SU-DHL-6 (cell line): ENCODE measurements at regions not wholly inside any gene's neighbourhood (a gene's known extent, or its start where the extent isn't known, plus 50 kb on each side); places are given as distances from the start of the nearest gene placed in this dataset.

Experiments used
- H2AFZ ChIP-seq: fragments of 200-600 bp; sonication (generic); 2 replicates; pipeline ENCODE4 v1.6.1; 2014; ENCODE audit warnings: low read depth, mild to moderate bottlenecking, moderate library complexity, mixed read lengths, antibody characterized with exemption, low read length; ENCODE audit not compliant: severe bottlenecking
- H3F3A ChIP-seq: fragments of 200-600 bp; shearing (Covaris generic); 2 replicates; pipeline ENCODE4 v1.6.0; 2016; ENCODE audit warnings: antibody characterized with exemption, mild to moderate bottlenecking; ENCODE audit not compliant: insufficient read depth
- H3K27ac ChIP-seq: fragments of 200-600 bp; sonication (generic); 2 replicates; pipeline ENCODE4 v1.5.1; 2016; ENCODE audit warnings: low read depth, mild to moderate bottlenecking, low read length, moderate library complexity, mixed read lengths
- H3K27me3 ChIP-seq: fragments of 200-600 bp; sonication (generic), shearing (Covaris generic); 2 replicates; pipeline ENCODE4 v1.6.0; 2014; ENCODE audit warnings: mild to moderate bottlenecking, low read length
- H3K36me3 ChIP-seq: fragments of 200-600 bp; sonication (generic); 2 replicates; pipeline ENCODE4 v1.6.1; 2014; ENCODE audit warnings: mild to moderate bottlenecking, low read length, mixed read lengths
- H3K4me2 ChIP-seq: fragments of 300-600, 200-600 bp; shearing (Covaris generic), sonication (generic); 2 replicates; pipeline ENCODE4 v1.6.0; 2014; ENCODE audit warnings: low read length, low read depth, mild to moderate bottlenecking; ENCODE audit not compliant: poor library complexity, severe bottlenecking
- H3K4me3 ChIP-seq: fragments of 200-600 bp; sonication (generic); 2 replicates; pipeline ENCODE4 v1.5.1; 2014; ENCODE audit warnings: antibody characterized with exemption, low read length, mild to moderate bottlenecking, mixed read lengths; ENCODE audit not compliant: insufficient read depth, poor library complexity, severe bottlenecking
- H3K79me2 ChIP-seq: fragments of 200-600 bp; sonication (generic); 2 replicates; pipeline ENCODE4 v1.6.1; 2014; ENCODE audit warnings: mild to moderate bottlenecking, low read length, moderate library complexity; ENCODE audit not compliant: insufficient read depth
- H3K9ac ChIP-seq: fragments of 200-600 bp; sonication (generic); 2 replicates; pipeline ENCODE4 v1.7.0; 2014; ENCODE audit warnings: mild to moderate bottlenecking, low read length
- H3K9me2 ChIP-seq: fragments of 200-600 bp; sonication (generic); replicated peaks from 2 replicates; pipeline ENCODE4 v1.6.1; 2014; ENCODE audit warnings: low read length; ENCODE audit not compliant: insufficient read depth
- H3K9me3 ChIP-seq: fragments of 200-600 bp; sonication (generic); 2 replicates; pipeline ENCODE4 v1.6.1; 2014; ENCODE audit warnings: low read length, mixed read lengths; ENCODE audit not compliant: insufficient read depth
- H4K20me1 ChIP-seq: fragments of 200-600 bp; sonication (generic); 2 replicates; pipeline ENCODE4 v1.6.1; 2014; ENCODE audit warnings: low read depth, mild to moderate bottlenecking, antibody characterized with exemption, low read length, moderate library complexity, mixed read lengths
- EZH2phosphoT487 ChIP-seq: fragments of 200-600 bp; sonication (generic), shearing (Covaris generic); conservative IDR thresholded peaks from 2 replicates; pipeline ENCODE4 v1.6.1; 2018; ENCODE audit warnings: mild to moderate bottlenecking, antibody characterized with exemption, low read length, moderate library complexity, mixed read lengths
- TF ChIP-seq, protein P1 (sequence below): fragments of 200-600 bp; sonication (generic); IDR thresholded peaks from one replicate; pipeline ENCODE4 v1.5.1; 2017; ENCODE audit warnings: antibody characterized with exemption, mild to moderate bottlenecking, low read length, moderate library complexity; ENCODE audit not compliant: insufficient read depth, poor library complexity, severe bottlenecking

DNA sequence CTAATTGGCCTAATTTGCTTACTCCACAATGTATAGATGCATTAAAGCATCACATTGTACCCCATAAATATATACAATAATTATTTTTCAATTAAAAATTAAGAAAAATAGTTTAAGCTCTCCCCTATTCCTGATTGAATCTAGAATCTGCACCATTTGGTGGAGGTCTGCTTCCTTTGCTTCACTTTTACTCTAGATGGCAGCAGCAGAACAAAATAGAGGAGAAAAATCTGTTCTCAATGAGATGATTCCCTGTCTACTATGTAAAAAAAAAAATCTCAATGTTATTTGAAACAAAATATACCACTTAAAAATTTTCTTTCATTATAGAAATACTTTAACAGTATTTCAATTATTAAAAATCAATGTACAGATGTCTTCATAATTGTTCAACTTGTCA is 109.6 kb upstream of the FXR1 start:
- H3K79me2 ChIP-seq, result no peaks in the 10 kb centered on the region
- H3K9me2 ChIP-seq, result no peaks in the 10 kb centered on the region
- no peaks in the 10 kb centered on the region for H3K27me3 ChIP-seq
- no peak overlapping the region for H3K27ac ChIP-seq
- H3K4me3 ChIP-seq, result no peak overlapping the region
- TF ChIP-seq EZH2phosphoT487, result no peak
- TF ChIP-seq, protein P1, sequence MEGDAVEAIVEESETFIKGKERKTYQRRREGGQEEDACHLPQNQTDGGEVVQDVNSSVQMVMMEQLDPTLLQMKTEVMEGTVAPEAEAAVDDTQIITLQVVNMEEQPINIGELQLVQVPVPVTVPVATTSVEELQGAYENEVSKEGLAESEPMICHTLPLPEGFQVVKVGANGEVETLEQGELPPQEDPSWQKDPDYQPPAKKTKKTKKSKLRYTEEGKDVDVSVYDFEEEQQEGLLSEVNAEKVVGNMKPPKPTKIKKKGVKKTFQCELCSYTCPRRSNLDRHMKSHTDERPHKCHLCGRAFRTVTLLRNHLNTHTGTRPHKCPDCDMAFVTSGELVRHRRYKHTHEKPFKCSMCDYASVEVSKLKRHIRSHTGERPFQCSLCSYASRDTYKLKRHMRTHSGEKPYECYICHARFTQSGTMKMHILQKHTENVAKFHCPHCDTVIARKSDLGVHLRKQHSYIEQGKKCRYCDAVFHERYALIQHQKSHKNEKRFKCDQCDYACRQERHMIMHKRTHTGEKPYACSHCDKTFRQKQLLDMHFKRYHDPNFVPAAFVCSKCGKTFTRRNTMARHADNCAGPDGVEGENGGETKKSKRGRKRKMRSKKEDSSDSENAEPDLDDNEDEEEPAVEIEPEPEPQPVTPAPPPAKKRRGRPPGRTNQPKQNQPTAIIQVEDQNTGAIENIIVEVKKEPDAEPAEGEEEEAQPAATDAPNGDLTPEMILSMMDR, result peak; percentile 25
- H3F3A ChIP-seq, result no peaks in the 10 kb centered on the region
- no peak overlapping the region for H3K9ac ChIP-seq
- H3K4me2 ChIP-seq, result no peak overlapping the region
- H4K20me1 ChIP-seq, result 0 out of 2 replicates have a peak, but pooled peaks cover 7% of the 10 kb centered on the region
- H2AFZ ChIP-seq, result no peak overlapping the region
- H3K36me3 ChIP-seq, result no peaks in the 10 kb centered on the region
- H3K9me3 ChIP-seq, result no peaks in the 10 kb centered on the region

DNA sequence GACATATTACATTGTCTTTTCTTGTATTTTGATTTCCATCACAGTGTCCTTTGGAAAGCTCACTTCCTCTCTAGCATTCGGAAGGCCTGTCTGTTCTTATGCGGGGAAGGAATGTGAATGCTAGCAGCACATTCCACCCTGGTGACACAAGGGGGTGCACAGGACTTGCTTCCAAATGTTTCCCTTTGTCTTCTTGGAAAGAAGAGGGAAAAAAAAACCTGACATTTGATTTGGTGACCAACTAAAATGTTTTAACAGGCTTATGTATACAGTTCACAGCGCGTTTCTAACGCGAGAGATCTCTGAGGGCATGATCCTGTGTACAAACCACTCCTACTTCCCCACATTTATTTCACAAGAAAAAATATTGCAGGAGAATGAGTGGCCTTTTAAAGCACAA is 107.6 kb upstream of the FXR1 start:
- Histone ChIP-seq H3K79me2 (no peaks in the 10 kb centered on the region), H3K4me3 (no peak overlapping the region), H3K27me3 (no peaks in the 10 kb centered on the region), H3K9ac (no peak overlapping the region), H3K9me3 (no peaks in the 10 kb centered on the region), H3K36me3 (no peaks in the 10 kb centered on the region), H2AFZ (no peak overlapping the region), H3K4me2 (no peak overlapping the region), H3F3A (no peaks in the 10 kb centered on the region), H4K20me1 (0 out of 2 replicates have a peak, but pooled peaks cover 7% of the 10 kb centered on the region), H3K27ac (no peak overlapping the region), H3K9me2 (no peaks in the 10 kb centered on the region)
- TF ChIP-seq, protein P1, result no peak
- TF ChIP-seq EZH2phosphoT487, result no peak

DNA sequence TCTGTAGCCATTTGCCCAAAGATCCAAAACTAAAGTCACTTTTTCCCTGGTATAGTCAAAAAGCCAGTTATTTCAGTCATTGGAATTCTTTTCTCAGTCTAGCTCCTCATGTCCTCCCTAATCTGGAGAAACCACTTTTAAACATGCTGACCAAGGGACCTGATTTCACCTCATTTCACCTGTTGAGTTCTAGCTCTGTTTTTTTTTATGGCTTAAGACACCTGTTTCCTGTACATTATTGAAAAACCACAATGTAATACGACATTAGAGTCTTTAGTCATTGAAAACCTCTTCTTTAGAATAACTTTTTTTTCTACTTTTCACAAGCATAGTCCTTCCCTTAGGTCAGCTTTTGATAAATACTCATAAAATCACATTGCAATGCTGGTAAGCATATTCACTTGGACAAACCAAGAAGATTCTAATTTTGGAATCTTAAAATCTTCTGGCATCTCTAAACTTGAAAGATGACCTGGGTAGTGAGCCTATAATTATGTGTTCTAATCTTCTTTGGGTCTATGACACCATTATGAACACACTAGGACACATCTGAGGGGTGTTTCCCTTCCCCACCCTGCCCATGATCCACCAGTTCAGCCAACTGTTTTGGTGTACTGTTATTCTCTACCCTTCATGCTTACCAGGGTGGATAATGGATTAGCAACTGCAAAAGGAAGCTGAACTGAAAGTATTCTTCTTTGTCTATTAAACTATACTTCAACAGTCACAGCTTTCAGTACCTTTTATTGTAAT is 103.5 kb upstream of the FXR1 start:
- Histone ChIP-seq H3K9ac (no peak overlapping the region), H2AFZ (no peak overlapping the region), H3K36me3 (no peaks in the 10 kb centered on the region), H3K4me3 (no peak overlapping the region), H3K27me3 (no peaks in the 10 kb centered on the region), H3F3A (no peaks in the 10 kb centered on the region), H4K20me1 (0 out of 2 replicates have a peak, but pooled peaks cover 3% of the 10 kb centered on the region), H3K4me2 (no peak overlapping the region), H3K9me3 (no peaks in the 10 kb centered on the region), H3K79me2 (no peaks in the 10 kb centered on the region), H3K27ac (no peak overlapping the region), H3K9me2 (no peaks in the 10 kb centered on the region)
- TF ChIP-seq, protein P1, result no peak
- no peak for TF ChIP-seq EZH2phosphoT487
